A549 (cell line): ENCODE measurements at regions not wholly inside any gene's neighbourhood (a gene's known extent, or its start where the extent isn't known, plus 50 kb on each side); places are given as distances from the start of the nearest gene placed in this dataset.

Experiments
- ATAC-seq, 2 experiments: fragments of 200-7000 bp in 1 of 2; fragments of >200 bp in 1 of 2; cut with Nextera tagmentation in 1 of 2; cut with Tn5 transposase in 1 of 2; 3 replicates each; pipeline versions ENCODE4 v1.8.0 to v1.9.1; 2018 to 2020; ENCODE audit warnings: mild to moderate bottlenecking in 1 of 2, moderate library complexity in 1 of 2
- CTCF ChIA-PET: fragments of 300-600 bp; sonication (Branson Sonifier 250); formaldehyde crosslinking; extraction: SDS; loops from one replicate; lab custom pipeline; 2021; ENCODE audit warnings: antibody characterized with exemption, inconsistent platforms; lab: Yijun Ruan, JAX
- POLR2A ChIA-PET: fragments of 350-600 bp; formaldehyde crosslinking; extraction: SDS; loops from one replicate; lab custom pipeline; 2021; ENCODE audit warnings: antibody characterized with exemption, inconsistent platforms; lab: Yijun Ruan, JAX
- DNase-seq, 2 experiments: peaks; one replicate each; pipeline versions ENCODE4 v3.0.0 to v3.0.0-alpha.2; 2011 to 2016; ENCODE audit warnings: low read depth in 1 of 2, low spot score in 1 of 2
- FAIRE-seq: peaks from 2 replicates; lab custom pipeline; 2011; peaks lifted over from hg19 to GRCh38; lab: Jason Lieb, UNC
- H3K27ac ChIP-seq, 2 experiments: fragments of >200 bp; sonication (Bioruptor Twin); formaldehyde crosslinking; 3 replicates each; pipeline ENCODE4 v1.5.1; 2016 to 2017
- H3K4me1 ChIP-seq: fragments of >200 bp; sonication (Bioruptor Twin); formaldehyde crosslinking; 3 replicates; pipeline ENCODE4 v1.6.1; 2016
- H3K4me2 ChIP-seq: fragments of >200 bp; sonication (Bioruptor Twin); formaldehyde crosslinking; 3 replicates; pipeline ENCODE4 v1.6.1; 2016
- H3K4me3 ChIP-seq: fragments of >200 bp; sonication (Bioruptor Twin); formaldehyde crosslinking; 3 replicates; pipeline ENCODE4 v1.5.1; 2016
- H3K9me3 ChIP-seq: fragments of >200 bp; sonication (Bioruptor Twin); formaldehyde crosslinking; 3 replicates; pipeline ENCODE4 v1.6.1; 2016
- BCL3 ChIP-seq: fragments of >200 bp; sonication (Bioruptor Twin); formaldehyde crosslinking; IDR thresholded peaks from 3 replicates; pipeline ENCODE4 v1.6.1; 2016
- BHLHE40 ChIP-seq: IDR thresholded peaks from 2 replicates; pipeline ENCODE4 v1.6.1; 2012; ENCODE audit warnings: low read depth, low read length, inconsistent platforms
- EHMT2 ChIP-seq: fragments of 200-600 bp; sonication (generic); IDR thresholded peaks from 2 replicates; pipeline ENCODE4 v1.6.1; 2016; ENCODE audit warnings: antibody characterized with exemption, low read depth, mild to moderate bottlenecking, moderate library complexity
- ELK1 ChIP-seq: fragments of 150-350 bp; IDR thresholded peaks from 2 replicates; pipeline ENCODE4 v1.6.1; 2014; ENCODE audit warnings: low read depth, mild to moderate bottlenecking, low read length
- EP300 ChIP-seq, 2 experiments: fragments of >200 bp; sonication (Bioruptor Twin); formaldehyde crosslinking; IDR thresholded peaks; 2 replicates in 1 of 2; 3 replicates in 1 of 2; pipeline ENCODE4 v1.6.1; 2016 to 2017
- ESRRA ChIP-seq: fragments of 150-350 bp; IDR thresholded peaks from 2 replicates; pipeline ENCODE4 v1.6.1; 2014; ENCODE audit warnings: mild to moderate bottlenecking, low read length, borderline replicate concordance
- FOSB ChIP-seq: fragments of 250-450 bp; sonication (Bioruptor Pico); IDR thresholded peaks from 2 replicates; pipeline ENCODE4 v1.5.0; 2020; ENCODE audit warnings: mild to moderate bottlenecking, moderate library complexity
- HES2 ChIP-seq: fragments of >200 bp; sonication (Bioruptor Twin); formaldehyde crosslinking; IDR thresholded peaks from 2 replicates; pipeline ENCODE4 v1.6.1; 2016
- HOXB13 ChIP-seq: fragments of 250-450 bp; sonication (Bioruptor Pico); IDR thresholded peaks from 2 replicates; pipeline ENCODE4 v1.5.0; 2020; ENCODE audit warnings: low read depth, mild to moderate bottlenecking, moderate library complexity
- HOXB5 ChIP-seq: fragments of 250-450 bp; sonication (Bioruptor Pico); IDR thresholded peaks from 2 replicates; pipeline ENCODE4 v1.5.0; 2020; ENCODE audit warnings: mild to moderate bottlenecking, moderate library complexity
- KDM5A ChIP-seq: fragments of 200-600 bp; sonication (generic); IDR thresholded peaks from 2 replicates; pipeline ENCODE4 v1.6.1; 2016; ENCODE audit warnings: antibody characterized with exemption, mild to moderate bottlenecking
- MAFK ChIP-seq: fragments of 450-650 bp; IDR thresholded peaks from 2 replicates; pipeline ENCODE4 v1.6.1; 2014; ENCODE audit not compliant: partially characterized antibody
- MYC ChIP-seq: IDR thresholded peaks from 2 replicates; pipeline ENCODE4 v1.6.1; 2012; ENCODE audit warnings: mild to moderate bottlenecking, inconsistent platforms, low read length, improper control_type of control experiment, borderline replicate concordance
- NFE2L2 ChIP-seq: fragments of 150-350 bp; conservative IDR thresholded peaks from 2 replicates; pipeline ENCODE4 v1.6.1; 2014; ENCODE audit warnings: low read length
- POLR2A ChIP-seq: IDR thresholded peaks from 2 replicates; pipeline ENCODE4 v1.6.1; 2012; ENCODE audit warnings: mild to moderate bottlenecking, low read length
- POLR2AphosphoS2 ChIP-seq: conservative IDR thresholded peaks from 2 replicates; pipeline ENCODE4 v1.6.1; 2012; ENCODE audit warnings: low read length, improper control_type of control experiment, inconsistent platforms
- RAD21 ChIP-seq, 2 experiments: fragments of >200 bp in 1 of 2; sonication (Bioruptor Twin) in 1 of 2; formaldehyde crosslinking in 1 of 2; IDR thresholded peaks in 1 of 2; conservative IDR thresholded peaks in 1 of 2; 2 replicates in 1 of 2; 3 replicates in 1 of 2; pipeline ENCODE4 v1.6.1; 2012 to 2018; ENCODE audit warnings: inconsistent platforms in 1 of 2
- REST ChIP-seq: fragments of 200-600 bp; sonication (generic); IDR thresholded peaks from 2 replicates; pipeline ENCODE4 v1.6.1; 2016; ENCODE audit warnings: antibody characterized with exemption, mild to moderate bottlenecking, moderate library complexity
- RNF2 ChIP-seq: fragments of 200-600 bp; sonication (generic); IDR thresholded peaks from 2 replicates; pipeline ENCODE4 v1.6.1; 2016; ENCODE audit warnings: low read depth, mild to moderate bottlenecking, antibody characterized with exemption, moderate library complexity, borderline replicate concordance
- USF2 ChIP-seq: fragments of 450-650 bp; IDR thresholded peaks from 2 replicates; pipeline ENCODE4 v1.6.1; 2014; ENCODE audit warnings: antibody characterized with exemption
- ZC3H11A ChIP-seq: fragments of 450-650 bp; IDR thresholded peaks from 2 replicates; pipeline ENCODE4 v1.6.1; 2014; ENCODE audit warnings: antibody characterized with exemption, mild to moderate bottlenecking
- ZNF302 ChIP-seq: fragments of 250-450 bp; sonication (Bioruptor Pico); IDR thresholded peaks from 2 replicates; pipeline ENCODE4 v1.9.0; 2021; ENCODE audit warnings: inconsistent platforms, mild to moderate bottlenecking, moderate library complexity
- ZSCAN20 ChIP-seq: fragments of 250-450 bp; sonication (Bioruptor Pico); IDR thresholded peaks from 2 replicates; pipeline ENCODE4 v1.8.0; 2022; ENCODE audit warnings: mild to moderate bottlenecking, moderate library complexity
- WGBS: methylation state at CpG from one replicate; pipeline ENCODE4 v1.1.6; 2017; ENCODE audit errors: missing lambda C conversion rate; 5-methylcytosine and 5-hydroxymethylcytosine counted together

- DNase-seq: no peak
- H3K27ac ChIP-seq: no peak overlapping the region
- CTCF ChIA-PET: no interaction called here
- H3K4me2 ChIP-seq: no peak overlapping the region
- ATAC-seq: no peak
- TF ChIP-seq FOSB (CRISPR knock-in tag) (no peak), HOXB5 (CRISPR knock-in tag) (no peak)
- no peaks in the 10 kb centered on the region for H3K9me3 ChIP-seq
- 46% methylated on average over 11 of the region's 11 CpGs for whole genome bisulfite sequencing
- no peak for FAIRE-seq
- H3K4me3 ChIP-seq: no peak overlapping the region
- POLR2A ChIA-PET: no interaction called here
- no peaks in the 10 kb centered on the region for H3K4me1 ChIP-seq
These were observed 146.2 kb downstream of the ID4 start for GRCh38 chr6:19983374-19983773.

GRCh38 chr6:19986691-19987438 is 149.7 kb downstream of the ID4 start:
- no peak overlapping the region for H3K27ac ChIP-seq
- no peaks in the 10 kb centered on the region for H3K4me1 ChIP-seq
- no peak for ATAC-seq
- H3K4me2 ChIP-seq: no peak overlapping the region
- no peak for FAIRE-seq
- ChIA-PET POLR2A (no interaction called here), CTCF (no interaction called here)
- H3K9me3 ChIP-seq: no peaks in the 10 kb centered on the region
- H3K4me3 ChIP-seq: no peak overlapping the region
- 0% methylated on average over 2 of the region's 2 CpGs for WGBS
- no peak for TF ChIP-seq RAD21 (conservative IDR thresholded peaks at IDR 0.05 in 1 of 2, IDR thresholded peaks at IDR 0.05 in 1 of 2)
- no peak for TF ChIP-seq HOXB13 (CRISPR knock-in tag)
- no peak for TF ChIP-seq POLR2AphosphoS2
- TF ChIP-seq NFE2L2: no peak
- TF ChIP-seq ZNF302: no peak
- no peak for TF ChIP-seq MYC
- no peak for TF ChIP-seq USF2
- TF ChIP-seq RNF2: no peak
- TF ChIP-seq BCL3: no peak
- TF ChIP-seq EHMT2: no peak
- TF ChIP-seq EP300 (IDR thresholded peaks at IDR 0.05): no peak
- no peak for TF ChIP-seq ESRRA
- TF ChIP-seq ELK1: no peak
- no peak for TF ChIP-seq KDM5A
- no peak for TF ChIP-seq BHLHE40
- DNase-seq: no peak

GRCh38 chr6:19988555-19988954 is 151.4 kb downstream of the ID4 start:
- CTCF ChIA-PET: no interaction called here
- no peak for DNase-seq
- Histone ChIP-seq H3K9me3 (no peaks in the 10 kb centered on the region), H3K4me2 (no peak overlapping the region)
- no peak for ATAC-seq
- no peak for FAIRE-seq
- 0% methylated on average over 3 of the region's 3 CpGs for WGBS
- no peak for TF ChIP-seq HES2
- TF ChIP-seq ELK1: no peak
- no peak for TF ChIP-seq POLR2AphosphoS2
- peak; percentile 89 for TF ChIP-seq REST
- TF ChIP-seq ZSCAN20: no peak
- TF ChIP-seq POLR2A: no peak
- no peak for TF ChIP-seq MAFK
- no peak for TF ChIP-seq ZC3H11A
- TF ChIP-seq, all 56 proteins: peak for 1
- Histone ChIP-seq H3K4me1 (no peaks in the 10 kb centered on the region), H3K4me3 (no peak overlapping the region), H3K27ac (no peak overlapping the region)
- POLR2A ChIA-PET: no interaction called here
